ENCODE measurements at regions not wholly inside any gene's neighbourhood (a gene's known extent, or its start where the extent isn't known, plus 50 kb on each side); places are given as distances from the start of the nearest gene placed in this dataset.

- no peaks in the 10 kb centered on the region for H3K4me1 ChIP-seq (ENCODE audit: low read depth)
- TF ChIP-seq CTCF (IDR thresholded peaks at IDR 0.05): no peak
- intact Hi-C loops (cut with DNase I, micrococcal nuclease): no loop called here
- DNase-seq (no peak), ATAC-seq (no peak)
- H3K9me3 ChIP-seq: no peaks in the 10 kb centered on the region
- no peak overlapping the region for H3K4me3 ChIP-seq
- no peaks in the 10 kb centered on the region for H3K36me3 ChIP-seq (ENCODE audit: low read depth)
These were observed 73.0 kb upstream of the SMIM21 start for GRCh38 chr18:75500545-75500944.

GRCh38 chr18:75497576-75498235 lies 70.2 kb upstream of the SMIM21 start:
- intact Hi-C loops (cut with DNase I, micrococcal nuclease): no loop called here
- TF ChIP-seq CTCF (IDR thresholded peaks at IDR 0.05): no peak
- H3K36me3 ChIP-seq (ENCODE audit: low read depth): no peaks in the 10 kb centered on the region
- DNase-seq (no peak), ATAC-seq (no peak)
- no peaks in the 10 kb centered on the region for H3K9me3 ChIP-seq
- H3K4me1 ChIP-seq (ENCODE audit: low read depth): no peaks in the 10 kb centered on the region
- no peak overlapping the region for H3K4me3 ChIP-seq

DNA sequence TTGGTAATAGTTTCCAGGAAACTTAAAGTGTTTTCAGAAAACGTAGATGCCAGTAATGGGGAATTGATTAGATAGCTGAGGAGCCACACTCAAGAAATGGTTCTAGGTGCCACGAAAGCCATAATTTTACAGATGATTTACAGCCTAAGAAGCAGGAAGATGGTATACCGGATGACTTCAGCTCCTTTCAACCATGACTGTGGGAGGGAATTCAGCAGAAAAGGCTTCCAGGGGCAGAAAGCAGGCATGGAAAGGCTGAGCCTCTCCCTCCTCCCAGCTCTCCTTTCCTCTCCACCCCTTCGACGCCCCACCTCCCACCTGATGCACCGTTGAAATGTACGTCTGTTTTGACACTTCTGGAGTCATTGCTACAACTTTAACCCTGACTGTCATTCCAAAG lies 68.6 kb upstream of the SMIM21 start:
- intact Hi-C loops (cut with DNase I, micrococcal nuclease): no loop called here
- no peak overlapping the region for H3K4me3 ChIP-seq
- no peak for TF ChIP-seq CTCF (IDR thresholded peaks at IDR 0.05)
- no peaks in the 10 kb centered on the region for H3K9me3 ChIP-seq
- no peaks in the 10 kb centered on the region for H3K4me1 ChIP-seq (ENCODE audit: low read depth)
- no peak for ATAC-seq
- no peak for DNase-seq
- H3K36me3 ChIP-seq (ENCODE audit: low read depth): no peaks in the 10 kb centered on the region

GRCh38 chr18:75492852-75493251 lies 65.3 kb upstream of the SMIM21 start:
- no peak for DNase-seq
- Histone ChIP-seq H3K4me3 (no peak overlapping the region), H3K9me3 (no peaks in the 10 kb centered on the region), H3K36me3 (ENCODE audit: low read depth) (no peaks in the 10 kb centered on the region), H3K4me1 (ENCODE audit: low read depth) (no peaks in the 10 kb centered on the region)
- TF ChIP-seq CTCF (IDR thresholded peaks at IDR 0.05): no peak
- intact Hi-C loops (cut with DNase I, micrococcal nuclease): no loop called here
- no peak for ATAC-seq

- ATAC-seq (no peak), DNase-seq (no peak)
- H3K4me3 ChIP-seq: no peak overlapping the region
- intact Hi-C loops (cut with DNase I, micrococcal nuclease): no loop called here
- H3K9me3 ChIP-seq: no peaks in the 10 kb centered on the region
- no peaks in the 10 kb centered on the region for H3K4me1 ChIP-seq (ENCODE audit: low read depth)
- no peaks in the 10 kb centered on the region for H3K36me3 ChIP-seq (ENCODE audit: low read depth)
- TF ChIP-seq CTCF (IDR thresholded peaks at IDR 0.05): no peak
These were observed 63.9 kb upstream of the SMIM21 start for GRCh38 chr18:75491361-75491760.
